GM18861 (cell line): ENCODE measurements at regions not wholly inside any gene's neighbourhood (a gene's known extent, or its start where the extent isn't known, plus 50 kb on each side); places are given as distances from the start of the nearest gene placed in this dataset.
"Not testable (repeated sequence)": the region's sequence is repeated elsewhere in the genome, so short reads cannot be mapped to it uniquely, and the experiment has no call there.

ENCODE experiments used
- ATAC-seq: cut with Tn5 transposase; IDR thresholded peaks from one replicate; pipeline ENCODE4 v1.9.1; 2021; ENCODE audit not compliant: unreplicated experiment

GRCh38 chr5:103389357-103389756, 130.8 kb downstream of the MACIR start:
- no peak for ATAC-seq

DNA sequence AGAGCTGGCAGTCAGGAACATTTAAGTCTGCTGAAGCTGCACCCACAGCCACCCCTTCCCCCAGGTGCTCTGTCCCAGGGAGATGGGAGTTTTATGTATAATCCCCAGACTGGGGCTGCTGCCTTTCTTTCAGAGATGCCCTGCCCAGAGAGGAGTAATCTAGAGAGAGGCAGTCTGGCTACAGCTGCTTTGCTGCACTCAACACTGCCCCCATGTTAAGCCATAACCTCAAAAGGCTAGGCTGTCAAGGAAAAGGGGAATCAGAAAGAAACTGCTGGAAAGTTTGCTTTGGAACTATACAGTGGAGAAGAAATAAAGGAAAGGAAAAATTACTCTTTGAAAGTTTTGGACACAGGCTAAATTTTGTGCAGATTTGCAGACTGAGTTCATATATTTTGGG, 127.2 kb downstream of the MACIR start:
- ATAC-seq, result no peak

DNA sequence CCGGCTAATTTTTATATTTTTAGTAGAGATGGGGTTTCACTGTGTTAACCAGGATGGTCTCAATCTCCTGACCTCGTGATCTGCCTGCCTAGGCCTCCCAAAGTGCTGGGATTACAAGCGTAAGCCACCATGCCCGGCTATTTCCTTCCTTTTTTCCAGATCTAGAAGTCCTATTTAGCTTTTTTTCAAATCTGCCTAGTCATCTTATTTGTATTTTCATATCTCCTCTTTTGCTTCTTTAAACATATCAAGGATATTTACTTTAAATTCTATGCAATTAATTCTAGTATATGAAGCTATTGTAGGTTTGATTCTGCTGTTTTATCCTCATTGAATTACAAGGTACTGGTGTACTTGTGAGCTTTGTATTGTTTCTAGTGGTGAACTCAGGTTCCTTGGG, 119.1 kb downstream of the MACIR start:
- not testable (repeated sequence) for ATAC-seq

- no peak for ATAC-seq
These were observed 117.5 kb downstream of the MACIR start for GRCh38 chr5:103375863-103376591.

DNA sequence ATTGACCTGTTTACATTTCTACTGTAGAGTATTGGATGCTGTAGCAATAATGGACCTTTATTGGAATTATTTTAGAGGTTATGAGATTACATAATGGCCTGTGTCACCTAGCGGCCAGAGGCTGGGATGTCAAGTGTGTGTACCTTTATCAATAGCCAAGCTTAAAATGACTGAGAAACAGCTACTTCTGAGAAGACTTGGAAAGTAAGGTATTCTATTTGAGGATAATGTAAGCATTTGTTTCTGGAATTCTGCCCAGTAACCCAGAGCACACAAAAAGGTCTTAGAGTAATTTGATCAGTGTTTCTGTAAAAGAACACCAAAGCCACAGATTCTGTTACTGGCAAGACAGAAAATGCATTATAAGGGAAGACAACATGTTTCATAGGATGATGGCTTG, 116.8 kb downstream of the MACIR start:
- ATAC-seq, result no peak

DNA sequence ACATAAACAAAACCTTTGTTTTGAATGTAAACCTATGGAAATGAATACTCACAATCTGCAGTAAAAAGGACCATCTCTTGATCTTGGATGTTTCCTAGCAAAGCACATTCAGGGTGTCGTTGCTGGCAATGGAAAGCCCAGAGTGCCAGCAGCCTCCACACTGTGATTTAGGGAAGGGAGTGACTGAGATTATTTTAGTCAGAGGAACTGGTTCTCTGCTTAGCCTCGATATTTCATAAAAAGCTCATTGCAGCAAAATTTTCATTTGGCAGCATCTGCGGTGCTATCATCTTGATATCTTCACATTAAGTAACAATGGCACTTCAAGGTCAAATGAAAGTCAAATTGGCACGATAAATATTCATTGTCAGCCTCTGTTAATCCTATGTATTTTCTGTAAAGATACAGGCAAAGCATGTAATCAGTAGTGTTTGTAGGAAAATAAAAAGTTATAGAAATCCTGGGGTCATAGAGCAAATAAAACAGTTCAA, 116.0 kb downstream of the MACIR start:
- no peak for ATAC-seq

DNA sequence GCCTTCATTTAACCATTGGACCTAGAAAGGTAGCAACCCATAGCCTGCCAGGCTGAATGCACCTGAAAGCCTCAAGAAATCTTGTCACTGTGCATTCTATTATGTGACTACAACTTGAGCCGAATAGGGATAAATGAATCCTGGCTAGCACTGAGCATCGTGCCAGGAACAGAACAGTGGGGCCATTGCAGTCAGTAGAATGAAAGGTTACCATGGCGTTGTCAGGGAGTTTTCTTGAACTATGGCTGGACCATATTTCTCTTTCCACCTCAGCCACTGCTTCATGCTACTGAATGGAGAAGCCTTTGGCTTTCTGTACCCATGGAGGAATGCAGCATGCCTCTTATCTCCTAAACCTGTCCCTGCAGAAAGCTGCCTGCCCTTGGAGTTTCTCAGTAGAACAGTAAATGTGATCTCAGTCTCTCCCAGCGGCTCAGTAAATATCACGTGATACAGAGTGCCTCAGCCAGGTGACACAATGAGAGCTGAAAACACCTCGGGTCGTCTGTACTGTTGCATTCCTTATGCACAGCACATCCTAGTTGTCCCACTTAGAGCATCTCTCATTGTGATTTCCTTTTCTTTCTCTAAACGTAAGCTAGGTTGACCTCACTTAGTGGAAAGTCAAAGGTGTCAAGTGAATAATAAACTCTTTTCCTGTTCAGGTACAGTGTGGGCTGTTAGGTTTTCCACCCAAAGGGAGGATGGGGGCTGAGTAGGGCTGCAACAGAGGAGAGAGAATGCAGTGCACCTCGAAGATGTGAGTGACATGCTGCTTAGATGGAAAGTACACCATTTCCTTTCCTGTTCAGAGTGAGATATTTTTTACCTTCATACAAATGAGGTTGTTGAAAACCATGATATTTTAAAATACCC, 115.3 kb downstream of the MACIR start:
- ATAC-seq, result no peak

GRCh38 chr5:103371046-103371607, 112.6 kb downstream of the MACIR start:
- ATAC-seq, result no peak

- ATAC-seq, result no peak
These were observed 110.9 kb downstream of the MACIR start for GRCh38 chr5:103369125-103370120.

GRCh38 chr5:103367702-103368101, 109.1 kb downstream of the MACIR start:
- no peak for ATAC-seq

DNA sequence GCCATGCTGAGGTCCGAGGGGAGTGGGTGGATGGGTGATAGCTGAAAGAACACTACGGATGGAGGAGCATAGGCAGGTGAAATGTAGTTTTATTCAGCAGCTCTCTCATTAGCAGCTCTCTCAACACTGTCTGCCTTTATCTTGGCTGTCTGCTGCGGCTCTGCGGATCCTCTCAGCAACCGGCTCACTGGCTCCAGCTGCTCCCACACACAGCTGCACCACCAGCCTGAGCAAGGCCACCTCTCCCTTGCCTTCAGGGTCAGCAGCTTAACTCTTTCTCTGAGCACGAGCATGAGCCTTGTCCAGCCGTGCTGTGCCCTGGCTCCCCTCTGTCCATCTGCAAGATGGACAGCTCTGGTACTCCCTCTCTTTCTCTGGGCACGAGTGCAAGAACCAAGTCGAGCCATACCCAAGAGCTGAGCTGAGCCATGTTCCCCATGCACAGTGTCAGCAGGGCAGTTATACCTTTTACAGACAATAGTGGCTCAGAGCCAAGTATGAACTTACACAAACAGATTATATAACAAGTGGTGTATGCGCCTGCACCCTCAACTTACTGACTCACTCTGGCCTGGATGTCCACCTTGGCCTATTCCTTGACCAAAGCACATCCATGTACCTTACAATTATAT, 108.5 kb downstream of the MACIR start:
- ATAC-seq, result no peak

- no peak for ATAC-seq
These were observed 105.5 kb downstream of the MACIR start for GRCh38 chr5:103364074-103364473.

DNA sequence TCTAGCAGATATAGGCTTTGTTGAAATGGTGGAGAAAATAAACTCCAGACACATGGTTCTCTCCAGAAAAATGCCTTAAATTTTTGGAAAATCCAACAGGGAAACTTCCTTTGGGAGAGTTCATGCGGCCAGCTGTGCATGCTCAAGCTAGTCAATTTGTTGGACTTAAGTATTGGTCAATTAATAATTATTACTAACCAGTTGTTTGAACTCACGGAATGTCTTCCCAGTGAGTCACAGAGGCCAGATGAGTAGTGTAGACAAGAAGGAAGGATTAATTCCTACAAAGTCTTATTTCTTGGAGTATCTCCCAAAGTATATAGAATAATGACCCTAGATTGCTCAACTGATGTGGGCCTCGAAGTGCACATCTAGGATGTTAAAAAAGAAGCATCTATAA, 103.6 kb downstream of the MACIR start:
- ATAC-seq, result no peak

DNA sequence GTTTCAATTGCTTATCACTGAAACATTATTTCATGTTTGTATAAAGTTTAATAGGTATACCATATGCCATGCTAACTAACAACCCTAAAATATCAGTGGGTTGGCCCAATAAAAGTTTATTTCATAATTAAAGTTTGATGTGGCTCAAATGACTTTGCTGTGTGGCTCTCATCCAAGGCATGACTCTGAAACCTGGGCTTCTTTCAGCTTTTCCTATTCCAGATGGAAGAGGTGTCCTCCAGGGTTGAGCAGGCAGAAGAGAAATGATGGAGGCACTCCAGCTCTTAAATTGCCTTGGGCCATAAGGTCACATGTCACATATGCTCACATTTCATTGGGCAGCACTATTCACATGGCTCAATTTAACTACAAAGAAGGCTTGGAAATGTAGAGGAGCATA, 101.9 kb downstream of the MACIR start:
- ATAC-seq, result no peak

- ATAC-seq, result no peak
These were observed 99.9 kb downstream of the MACIR start for GRCh38 chr5:103358305-103358995.

DNA sequence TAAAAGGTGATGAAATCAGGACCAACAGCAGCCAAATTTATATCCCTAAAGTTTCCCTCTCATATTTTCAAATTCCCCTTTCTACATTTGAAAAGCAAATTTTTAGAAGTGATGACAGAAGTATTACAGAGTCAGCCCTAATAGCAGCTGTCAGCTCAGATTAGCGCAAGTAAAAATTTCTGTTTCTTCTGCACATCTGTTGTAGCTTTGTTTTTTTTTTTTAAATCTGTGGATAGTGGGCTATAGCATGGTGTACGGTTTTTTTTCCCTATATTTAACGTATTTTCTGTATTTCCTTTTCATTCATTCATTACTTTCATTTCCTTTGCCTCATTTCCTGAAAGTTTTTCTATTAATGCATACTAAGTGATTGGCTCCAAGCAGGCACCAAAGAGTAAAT, 99.1 kb downstream of the MACIR start:
- no peak for ATAC-seq

GRCh38 chr5:103356350-103357091, 98.0 kb downstream of the MACIR start:
- no peak for ATAC-seq

DNA sequence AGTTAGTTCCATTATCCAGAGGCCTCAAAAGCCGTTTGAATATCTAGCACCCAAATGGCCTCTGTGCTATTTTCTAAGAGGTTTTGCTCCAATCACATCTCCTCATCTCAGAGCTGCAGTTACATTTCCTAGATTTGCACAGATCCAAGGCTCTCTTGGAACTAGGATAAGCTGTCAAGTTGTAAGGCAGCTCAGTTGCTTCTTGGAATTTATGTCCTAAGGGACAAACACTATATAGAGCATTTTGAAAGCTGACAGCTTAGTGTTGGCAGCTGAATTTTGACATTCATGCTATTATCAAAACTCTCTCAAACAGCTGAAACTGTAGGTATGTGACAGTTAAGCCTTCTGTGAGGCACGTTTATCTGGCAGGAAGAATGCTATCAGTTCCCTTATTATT, 97.0 kb downstream of the MACIR start:
- ATAC-seq, result no peak

DNA sequence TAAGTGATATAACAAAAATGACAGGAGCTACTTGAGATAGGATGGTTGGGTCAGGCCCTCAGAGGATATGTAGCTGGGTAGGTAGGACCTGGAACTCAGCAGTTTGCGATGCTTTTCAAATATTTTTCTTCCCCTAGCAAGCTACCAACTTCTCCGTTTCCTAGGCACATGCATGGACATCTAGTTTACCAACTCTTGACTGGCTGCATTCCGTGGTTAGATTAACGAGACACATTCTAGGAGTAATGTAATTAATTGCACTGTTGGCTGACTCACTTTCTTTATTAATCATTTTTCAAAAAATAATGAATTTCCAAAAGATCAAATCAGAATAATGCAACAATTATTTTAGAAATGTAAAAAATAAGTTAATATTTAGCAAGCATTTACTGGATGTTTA, 95.9 kb downstream of the MACIR start:
- no peak for ATAC-seq
